SK-N-SH (cell line): ENCODE measurements at regions not wholly inside any gene's neighbourhood (a gene's known extent, or its start where the extent isn't known, plus 50 kb on each side); places are given as distances from the start of the nearest gene placed in this dataset.

Source experiments
- CTCF ChIA-PET: fragments of 300-600, 350-600 bp; formaldehyde crosslinking; extraction: SDS; loops from one replicate; lab custom pipeline; 2021; lab: Yijun Ruan, JAX
- POLR2A ChIA-PET: fragments of 350-600 bp; sonication (Branson Sonifier 250); formaldehyde crosslinking; extraction: SDS; loops from one replicate; lab custom pipeline; 2020; ENCODE audit warnings: antibody characterized with exemption, inconsistent platforms; lab: Yijun Ruan, JAX
- DNase-seq: peaks from one replicate; pipeline ENCODE4 v3.0.0; 2012
- H2AFZ ChIP-seq: fragments of 200-600 bp; sonication (generic); 2 replicates; pipeline ENCODE4 v1.8.1; 2016; ENCODE audit warnings: antibody characterized with exemption, mild to moderate bottlenecking, low read depth
- H3F3A ChIP-seq: fragments of 200-600 bp; sonication (generic); replicated peaks from 2 replicates; pipeline ENCODE3; 2016; ENCODE audit warnings: antibody characterized with exemption, mild to moderate bottlenecking; ENCODE audit not compliant: insufficient read depth
- H3K27ac ChIP-seq, 2 experiments: fragments of 200-500 bp in 1 of 2; fragments of 200-600 bp in 1 of 2; sonication (Bioruptor generic) in 1 of 2; sonication (generic), shearing (Covaris generic) in 1 of 2; 2 replicates each; pipeline versions ENCODE4 v1.5.1 to v1.6.1; 2014 to 2016; ENCODE audit warnings: low read depth in 2 of 2, inconsistent platforms in 1 of 2, low read length in 1 of 2, mild to moderate bottlenecking in 1 of 2, mixed read lengths in 1 of 2
- H3K27me3 ChIP-seq: fragments of 200-600 bp; sonication (generic), shearing (Covaris generic); 2 replicates; pipeline ENCODE4 v1.6.1; 2016; ENCODE audit warnings: mixed run types; ENCODE audit not compliant: insufficient read depth
- H3K36me3 ChIP-seq, 2 experiments: fragments of 200-500 bp in 1 of 2; fragments of 200-600 bp in 1 of 2; sonication (Bioruptor generic) in 1 of 2; sonication (generic) in 1 of 2; replicated peaks in 1 of 2; 2 replicates each; pipeline versions ENCODE3 to v1.5.1; 2014 to 2016; ENCODE audit warnings: low read length in 1 of 2, mild to moderate bottlenecking in 1 of 2; ENCODE audit not compliant: insufficient read depth in 2 of 2, control insufficient read depth in 1 of 2
- H3K4me1 ChIP-seq, 2 experiments: fragments of 200-500 bp in 1 of 2; fragments of 200-600 bp in 1 of 2; sonication (Bioruptor generic) in 1 of 2; sonication (generic), shearing (Covaris generic) in 1 of 2; 2 replicates each; pipeline versions ENCODE4 v1.5.1 to v1.6.1; 2014 to 2016; ENCODE audit warnings: low read depth in 1 of 2, low read length in 1 of 2, mixed run types in 1 of 2; ENCODE audit not compliant: insufficient read depth in 2 of 2, control insufficient read depth in 1 of 2
- H3K4me2 ChIP-seq: fragments of 200-600 bp; sonication (generic), shearing (Covaris generic); 2 replicates; pipeline ENCODE4 v1.6.1; 2017; ENCODE audit warnings: mixed run types
- H3K4me3 ChIP-seq, 2 experiments: fragments of 200-500 bp in 1 of 2; fragments of 200-600 bp in 1 of 2; sonication (Bioruptor generic) in 1 of 2; sonication (generic), shearing (Covaris generic) in 1 of 2; 2 replicates each; pipeline versions ENCODE4 v1.5.1 to v1.8.1; 2014 to 2016; ENCODE audit warnings: low read depth in 2 of 2, inconsistent platforms in 1 of 2, low read length in 1 of 2, mild to moderate bottlenecking in 1 of 2, mixed read lengths in 1 of 2, moderate library complexity in 1 of 2
- H3K79me2 ChIP-seq: fragments of 200-600 bp; sonication (generic); 2 replicates; pipeline ENCODE4 v1.8.1; 2017; ENCODE audit warnings: mild to moderate bottlenecking; ENCODE audit not compliant: insufficient read depth
- H3K9ac ChIP-seq: fragments of 200-600 bp; sonication (generic); 2 replicates; pipeline ENCODE4 v1.6.1; 2017; ENCODE audit warnings: mixed run types
- H3K9me2 ChIP-seq: fragments of 200-600 bp; sonication (generic); 2 replicates; pipeline ENCODE4 v1.6.1; 2017; ENCODE audit warnings: mixed run types
- H3K9me3 ChIP-seq: fragments of 200-600 bp; sonication (generic); 2 replicates; pipeline ENCODE4 v1.6.1; 2017; ENCODE audit warnings: mixed run types, mild to moderate bottlenecking, moderate library complexity
- H4K20me1 ChIP-seq: fragments of 200-600 bp; sonication (generic); 2 replicates; pipeline ENCODE4 v1.6.1; 2017; ENCODE audit warnings: mild to moderate bottlenecking, mixed run types; ENCODE audit not compliant: insufficient read depth
- CHD2 ChIP-seq: fragments of 150-350 bp; IDR thresholded peaks from 2 replicates; pipeline ENCODE4 v1.6.1; 2018; ENCODE audit warnings: low read length; ENCODE audit not compliant: partially characterized antibody
- CTCF ChIP-seq: fragments of 200-600 bp; sonication (generic); IDR thresholded peaks from 2 replicates; pipeline ENCODE4 v1.6.1; 2017; ENCODE audit warnings: antibody characterized with exemption, mild to moderate bottlenecking, moderate library complexity
- ELF1 ChIP-seq: IDR thresholded peaks from 2 replicates; pipeline ENCODE4 v1.4.0; 2012
- EP300 ChIP-seq, 2 experiments: IDR thresholded peaks; 2 replicates each; pipeline versions ENCODE4 v1.4.0 to v1.6.1; 2012; ENCODE audit warnings: borderline replicate concordance in 1 of 2, low read depth in 1 of 2, low read length in 1 of 2
- EZH2phosphoT487 ChIP-seq: fragments of 200-600 bp; sonication (generic); IDR thresholded peaks from 2 replicates; pipeline ENCODE4 v1.6.1; 2017; ENCODE audit warnings: low read depth, mixed run types, mild to moderate bottlenecking, antibody characterized with exemption, moderate library complexity, borderline replicate concordance
- FOXJ3 ChIP-seq: sonication (generic); formaldehyde crosslinking; IDR thresholded peaks from 2 replicates; pipeline ENCODE4 v1.5.1; 2020; ENCODE audit warnings: mild to moderate bottlenecking, missing genetic modification reagents
- GABPA ChIP-seq: IDR thresholded peaks from 2 replicates; pipeline ENCODE4 v1.4.0; 2012; ENCODE audit warnings: low read depth, mild to moderate bottlenecking
- GATA2 ChIP-seq: sonication (generic); formaldehyde crosslinking; IDR thresholded peaks from 2 replicates; pipeline ENCODE4 v1.5.0; 2020; ENCODE audit warnings: mild to moderate bottlenecking, missing genetic modification reagents
- MXI1 ChIP-seq: IDR thresholded peaks from 2 replicates; pipeline ENCODE4 v1.6.1; 2012; ENCODE audit warnings: mild to moderate bottlenecking, low read depth, low read length, improper control_type of control experiment
- NFIC ChIP-seq: IDR thresholded peaks from 2 replicates; pipeline ENCODE4 v1.4.0; 2012; ENCODE audit warnings: borderline replicate concordance
- NRF1 ChIP-seq: IDR thresholded peaks from 2 replicates; pipeline ENCODE4 v1.6.1; 2012; ENCODE audit warnings: low read depth, mild to moderate bottlenecking, low read length
- RFX5 ChIP-seq: IDR thresholded peaks from 2 replicates; pipeline ENCODE4 v1.6.1; 2012; ENCODE audit warnings: mild to moderate bottlenecking, improper control_type of control experiment, low read length
- RXRA ChIP-seq: IDR thresholded peaks from 2 replicates; pipeline ENCODE4 v1.4.0; 2012; ENCODE audit warnings: low read depth, mild to moderate bottlenecking, borderline replicate concordance
- SMC3 ChIP-seq: IDR thresholded peaks from 2 replicates; pipeline ENCODE4 v1.6.1; 2012; ENCODE audit warnings: low read depth, low read length, improper control_type of control experiment
- USF2 ChIP-seq: fragments of 150-350 bp; IDR thresholded peaks from 2 replicates; pipeline ENCODE4 v1.6.1; 2017; ENCODE audit warnings: antibody characterized with exemption, low read length, low read depth, borderline replicate concordance
- YY1 ChIP-seq: IDR thresholded peaks from 2 replicates; pipeline ENCODE4 v1.4.0; 2012; ENCODE audit warnings: low read depth, mild to moderate bottlenecking
- WGBS: methylation state at CpG from one replicate; pipeline ENCODE4 v1.1.6; 2017; ENCODE audit warnings: low lambda C conversion rate; 5-methylcytosine and 5-hydroxymethylcytosine counted together

- Histone ChIP-seq H3K4me1 (no peaks in the 10 kb centered on the region), H3K9me3 (no peaks in the 10 kb centered on the region), H3K36me3 (no peaks in the 10 kb centered on the region), H3K27ac (no peak overlapping the region), H3K27me3 (peaks cover 33% of the 10 kb centered on the region; the same call in 1 of the 2 replicates), H3K4me2 (no peak overlapping the region), H3K9ac (no peak overlapping the region), H4K20me1 (no peaks in the 10 kb centered on the region), H2AFZ (no peak overlapping the region), H3K4me3 (no peak overlapping the region), H3K79me2 (no peaks in the 10 kb centered on the region), H3F3A (no peaks in the 10 kb centered on the region), H3K9me2 (no peaks in the 10 kb centered on the region)
- 24% methylated on average over 3 of the region's 3 CpGs for WGBS
- POLR2A ChIA-PET, result no interaction called here
- DNase-seq, result no peak
- TF ChIP-seq EZH2phosphoT487, result no peak
- no peak for TF ChIP-seq RXRA
- TF ChIP-seq SMC3, result no peak
- TF ChIP-seq CHD2, result no peak
- TF ChIP-seq NFIC, result no peak
- TF ChIP-seq USF2, result no peak
- TF ChIP-seq GATA2 (CRISPR knock-in tag), result no peak
- no peak for TF ChIP-seq MXI1
- TF ChIP-seq GABPA, result no peak
- no peak for TF ChIP-seq NRF1
- no peak for TF ChIP-seq EP300 (IDR thresholded peaks at IDR 0.05; ENCODE audit: borderline replicate concordance in 1 of 2, low read depth in 1 of 2, low read length in 1 of 2)
- CTCF ChIA-PET, result no interaction called here
Measured at GRCh38 chr6:10307476-10307875, 107.4 kb downstream of the TFAP2A start.

GRCh38 chr6:10307028-10307427, 107.8 kb downstream of the TFAP2A start:
- Histone ChIP-seq H3K9ac (no peak overlapping the region), H3K36me3 (no peaks in the 10 kb centered on the region), H4K20me1 (no peaks in the 10 kb centered on the region), H3K4me1 (no peaks in the 10 kb centered on the region), H3K4me3 (no peak overlapping the region), H3K79me2 (no peaks in the 10 kb centered on the region), H3K9me2 (no peaks in the 10 kb centered on the region), H3F3A (no peaks in the 10 kb centered on the region), H3K27ac (no peak overlapping the region), H3K27me3 (peaks cover 29% of the 10 kb centered on the region; the same call in 1 of the 2 replicates), H3K4me2 (no peak overlapping the region)
- POLR2A ChIA-PET, result no interaction called here
- DNase-seq, result no peak
- CTCF ChIA-PET, result no interaction called here
- TF ChIP-seq NFIC (no peak), ELF1 (no peak), RFX5 (no peak), GABPA (no peak), FOXJ3 (CRISPR knock-in tag) (no peak), YY1 (no peak), CTCF (no peak)
- TF ChIP-seq, all 33 proteins: peak for 0
- 38% methylated on average over 7 of the region's 7 CpGs for WGBS
- Histone ChIP-seq H3K9me3 (no peaks in the 10 kb centered on the region), H2AFZ (no peak overlapping the region)
